Activated CD8-positive, alpha-beta T cell treated with anti-CD3 and anti-CD28 coated beads for 36 hours (primary cell): ENCODE measurements at regions not wholly inside any gene's neighbourhood (a gene's known extent, or its start where the extent isn't known, plus 50 kb on each side); places are given as distances from the start of the nearest gene placed in this dataset.

Experiments used
- ATAC-seq: fragments of 200-7000 bp; cut with Tn5 transposase; one replicate; pipeline ENCODE4 v1.10.0; 2021; ENCODE audit warnings: mild to moderate bottlenecking, moderate library complexity
- CTCF ChIA-PET: fragments of 350-600 bp; sonication (Branson Sonifier 250); formaldehyde crosslinking; loops from one replicate; lab custom pipeline; 2021; ENCODE audit warnings: antibody characterized with exemption; lab: Charles Lee
- POLR2A ChIA-PET: fragments of 350-600 bp; sonication (Branson Sonifier 250); formaldehyde crosslinking; loops from one replicate; lab custom pipeline; 2021; ENCODE audit warnings: antibody characterized with exemption; lab: Charles Lee
- DNase-seq: peaks from one replicate; pipeline ENCODE4 v3.0.0-alpha.2; 2020
- H3K27ac Mint-ChIP-seq: one replicate; pipeline ENCODE4 v1.8.0; 2021; ENCODE audit warnings: mild to moderate bottlenecking, mixed read lengths
- H3K27me3 Mint-ChIP-seq: one replicate; pipeline ENCODE4 v1.8.0; 2021; ENCODE audit warnings: mixed read lengths
- H3K36me3 Mint-ChIP-seq: one replicate; pipeline ENCODE4 v1.8.0; 2021; ENCODE audit warnings: low read depth, mixed read lengths
- H3K4me1 Mint-ChIP-seq: one replicate; pipeline ENCODE4 v1.8.0; 2021; ENCODE audit warnings: low read depth, mixed read lengths
- H3K4me3 Mint-ChIP-seq: one replicate; pipeline ENCODE4 v1.8.0; 2021; ENCODE audit warnings: mild to moderate bottlenecking, moderate library complexity, mixed read lengths
- H3K9me3 Mint-ChIP-seq: one replicate; pipeline ENCODE4 v1.8.0; 2021; ENCODE audit warnings: mixed read lengths
- intact Hi-C: fragments of 100-400 bp; cut with micrococcal nuclease; formaldehyde crosslinking; loops from one replicate; pipeline ENCODE4 v1.10.0; 2022
- TF ChIP-seq, protein P1 (sequence below): fragments of 200-600 bp; IDR thresholded peaks from one replicate; pipeline ENCODE4 v1.8.0; 2022; ENCODE audit warnings: antibody characterized with exemption, mild to moderate bottlenecking

GRCh38 chr9:16158093-16158492 is 605.2 kb downstream of the CCDC171 start:
- CTCF ChIA-PET: no interaction called here
- intact Hi-C loops: no loop called here
- Mint-ChIP-seq H3K9me3 (no peaks in the 10 kb centered on the region), H3K4me3 (no peak overlapping the region), H3K4me1 (peaks cover 12% of the 10 kb centered on the region), H3K27ac (no peak overlapping the region), H3K27me3 (peaks cover 5% of the 10 kb centered on the region), H3K36me3 (no peaks in the 10 kb centered on the region)
- POLR2A ChIA-PET: no interaction called here
- TF ChIP-seq, protein P1, sequence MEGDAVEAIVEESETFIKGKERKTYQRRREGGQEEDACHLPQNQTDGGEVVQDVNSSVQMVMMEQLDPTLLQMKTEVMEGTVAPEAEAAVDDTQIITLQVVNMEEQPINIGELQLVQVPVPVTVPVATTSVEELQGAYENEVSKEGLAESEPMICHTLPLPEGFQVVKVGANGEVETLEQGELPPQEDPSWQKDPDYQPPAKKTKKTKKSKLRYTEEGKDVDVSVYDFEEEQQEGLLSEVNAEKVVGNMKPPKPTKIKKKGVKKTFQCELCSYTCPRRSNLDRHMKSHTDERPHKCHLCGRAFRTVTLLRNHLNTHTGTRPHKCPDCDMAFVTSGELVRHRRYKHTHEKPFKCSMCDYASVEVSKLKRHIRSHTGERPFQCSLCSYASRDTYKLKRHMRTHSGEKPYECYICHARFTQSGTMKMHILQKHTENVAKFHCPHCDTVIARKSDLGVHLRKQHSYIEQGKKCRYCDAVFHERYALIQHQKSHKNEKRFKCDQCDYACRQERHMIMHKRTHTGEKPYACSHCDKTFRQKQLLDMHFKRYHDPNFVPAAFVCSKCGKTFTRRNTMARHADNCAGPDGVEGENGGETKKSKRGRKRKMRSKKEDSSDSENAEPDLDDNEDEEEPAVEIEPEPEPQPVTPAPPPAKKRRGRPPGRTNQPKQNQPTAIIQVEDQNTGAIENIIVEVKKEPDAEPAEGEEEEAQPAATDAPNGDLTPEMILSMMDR: no peak
- no peak for DNase-seq
- no peak for ATAC-seq

DNA sequence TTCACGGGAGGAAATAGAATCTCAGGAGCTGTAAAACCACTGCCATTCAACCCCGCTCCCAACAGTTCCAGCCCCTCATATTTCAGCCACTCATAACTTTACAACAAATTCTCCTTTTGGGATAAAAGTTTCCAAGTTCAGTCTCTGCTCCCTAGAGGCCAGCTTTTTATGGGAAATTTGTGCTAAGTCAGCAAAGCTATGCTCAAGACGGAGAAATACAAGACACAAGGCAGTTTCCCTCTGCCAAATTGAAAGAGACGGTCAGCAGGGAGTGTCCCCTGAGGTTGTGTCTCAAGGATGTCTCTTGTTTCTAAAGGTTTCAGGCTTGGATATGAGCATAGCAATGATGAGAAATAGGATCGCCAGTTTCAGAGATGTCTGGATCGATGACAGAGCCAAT is 608.6 kb downstream of the CCDC171 start:
- no peaks in the 10 kb centered on the region for H3K36me3 Mint-ChIP-seq
- DNase-seq (no peak), ATAC-seq (no peak)
- peaks cover 2% of the 10 kb centered on the region for H3K27me3 Mint-ChIP-seq
- H3K27ac Mint-ChIP-seq: no peak overlapping the region
- intact Hi-C loops: no loop called here
- TF ChIP-seq, protein P1: no peak
- ChIA-PET POLR2A (no interaction called here), CTCF (no interaction called here)
- no peaks in the 10 kb centered on the region for H3K9me3 Mint-ChIP-seq
- H3K4me3 Mint-ChIP-seq: no peak overlapping the region
- H3K4me1 Mint-ChIP-seq: no peaks in the 10 kb centered on the region

DNA sequence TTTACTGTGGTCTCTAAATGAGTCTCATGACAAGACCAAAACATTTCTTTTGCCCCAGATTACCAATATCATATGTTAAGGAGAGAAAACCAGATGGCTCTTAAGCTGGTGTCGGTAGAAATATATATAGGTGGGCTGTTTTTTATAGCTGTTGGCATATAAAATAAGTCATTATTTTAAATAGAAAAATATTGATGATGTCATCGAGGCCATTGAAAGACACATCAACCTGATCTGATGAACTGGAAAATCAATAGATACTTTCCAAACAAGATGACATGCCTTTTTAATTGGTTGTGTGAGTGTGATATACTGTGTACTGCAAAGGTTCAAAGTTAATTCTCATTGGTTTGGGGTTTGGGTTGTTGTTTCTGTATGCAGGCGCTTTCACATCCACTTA is 617.3 kb downstream of the CCDC171 start:
- Mint-ChIP-seq H3K9me3 (no peaks in the 10 kb centered on the region), H3K36me3 (no peaks in the 10 kb centered on the region), H3K27me3 (no peaks in the 10 kb centered on the region), H3K4me1 (no peaks in the 10 kb centered on the region), H3K4me3 (no peak overlapping the region), H3K27ac (no peak overlapping the region)
- DNase-seq: no peak
- ATAC-seq: no peak
- TF ChIP-seq, protein P1: no peak
- ChIA-PET CTCF (no interaction called here), POLR2A (no interaction called here)
- intact Hi-C loops: no loop called here

DNA sequence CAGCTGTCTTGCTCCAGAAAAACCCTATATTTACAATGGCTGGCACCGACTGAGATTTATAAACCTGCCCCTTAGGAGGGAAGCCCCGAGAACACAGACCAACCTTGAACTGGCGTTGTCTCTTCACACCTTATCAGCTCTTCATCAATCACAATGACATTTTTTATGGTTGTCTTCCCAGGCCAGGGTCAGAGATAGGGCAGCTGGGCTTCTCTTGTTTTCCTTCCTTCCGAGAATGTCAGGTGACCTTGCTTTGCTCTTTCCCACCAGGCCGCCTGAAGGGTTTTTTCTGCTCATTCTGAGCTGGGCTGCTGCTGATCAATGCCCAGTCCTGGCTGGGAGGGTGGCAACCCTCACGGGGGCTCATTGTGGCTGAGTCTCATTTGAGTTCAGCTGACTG is 619.1 kb downstream of the CCDC171 start:
- ATAC-seq (no peak), DNase-seq (no peak)
- CTCF ChIA-PET: interaction anchor here (1.3 kb wide), 1 partner anchor 38 kb away, joined by 3 read pairs; no protein-coding TSS in a partner anchor
- no peaks in the 10 kb centered on the region for H3K4me1 Mint-ChIP-seq
- POLR2A ChIA-PET: interaction anchor here (1.2 kb wide), 1 partner anchor 18 kb away, joined by 3 read pairs; no protein-coding TSS in a partner anchor
- H3K36me3 Mint-ChIP-seq: no peaks in the 10 kb centered on the region
- no peak overlapping the region for H3K4me3 Mint-ChIP-seq
- H3K27me3 Mint-ChIP-seq: no peaks in the 10 kb centered on the region
- intact Hi-C loops: no loop called here
- TF ChIP-seq, protein P1: no peak
- no peak overlapping the region for H3K27ac Mint-ChIP-seq
- H3K9me3 Mint-ChIP-seq: no peaks in the 10 kb centered on the region

DNA sequence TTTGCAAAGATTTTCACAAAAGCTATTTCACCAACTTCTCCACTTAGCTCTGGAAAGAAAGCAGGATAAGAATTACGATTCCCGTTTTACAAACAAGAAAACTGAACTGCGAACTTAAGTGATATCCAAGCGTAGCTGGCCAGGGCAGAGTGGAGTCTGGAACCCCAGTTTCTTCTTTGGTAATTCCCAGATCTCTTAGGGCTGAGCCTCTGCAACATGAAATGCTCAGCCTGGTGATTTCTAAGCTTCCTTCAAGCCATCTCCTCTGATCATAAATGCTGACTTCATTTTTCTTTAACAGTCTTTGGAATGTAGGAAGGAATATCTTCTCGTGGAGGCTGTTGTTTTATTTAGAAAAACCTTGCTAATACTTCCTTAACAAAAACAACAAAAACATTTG is 620.0 kb downstream of the CCDC171 start:
- no peak for DNase-seq
- no peaks in the 10 kb centered on the region for H3K9me3 Mint-ChIP-seq
- TF ChIP-seq, protein P1: no peak
- ATAC-seq: no peak
- no peak overlapping the region for H3K27ac Mint-ChIP-seq
- CTCF ChIA-PET: no interaction called here
- no peaks in the 10 kb centered on the region for H3K4me1 Mint-ChIP-seq
- no peak overlapping the region for H3K4me3 Mint-ChIP-seq
- intact Hi-C loops: no loop called here
- POLR2A ChIA-PET: no interaction called here
- H3K36me3 Mint-ChIP-seq: no peaks in the 10 kb centered on the region
- H3K27me3 Mint-ChIP-seq: no peaks in the 10 kb centered on the region
